K562 (cell line): ENCODE measurements at regions not wholly inside any gene's neighbourhood (a gene's known extent, or its start where the extent isn't known, plus 50 kb on each side); places are given as distances from the start of the nearest gene placed in this dataset.

Source experiments
- TCF7 ChIP-seq: sonication (generic); IDR thresholded peaks from 2 replicates; pipeline ENCODE4 v1.6.1; 2016; ENCODE audit warnings: antibody characterized with exemption, borderline replicate concordance
- TF ChIP-seq, protein P1 (sequence below): sonication (generic); formaldehyde crosslinking; IDR thresholded peaks from 2 replicates; pipeline ENCODE4 v1.9.0; 2022; ENCODE audit warnings: mild to moderate bottlenecking, missing genetic modification reagents
- TF ChIP-seq, protein P2 (sequence below): sonication (generic); formaldehyde crosslinking; IDR thresholded peaks from 2 replicates; pipeline ENCODE4 v1.8.0; 2022; ENCODE audit warnings: mild to moderate bottlenecking, missing genetic modification reagents

DNA sequence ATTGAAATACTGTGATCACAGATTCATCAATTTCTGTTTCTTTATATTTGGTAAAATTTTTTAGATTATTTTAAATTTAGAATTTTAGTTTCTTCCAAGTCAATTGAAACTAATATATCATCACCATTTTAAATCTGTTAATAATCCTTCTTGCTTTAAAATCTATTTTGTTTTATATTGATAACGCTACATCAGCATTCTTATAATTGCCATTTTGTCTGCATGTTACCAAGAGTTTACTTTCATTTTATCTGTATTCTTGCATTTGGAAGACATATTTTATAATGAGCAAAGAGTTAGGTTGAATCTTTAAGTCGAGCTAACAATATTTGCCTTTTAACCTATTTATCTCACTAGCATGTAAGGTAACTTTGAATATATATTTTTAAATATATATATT lies 890.6 kb downstream of the DNAJB9 start:
- TF ChIP-seq, protein P1, sequence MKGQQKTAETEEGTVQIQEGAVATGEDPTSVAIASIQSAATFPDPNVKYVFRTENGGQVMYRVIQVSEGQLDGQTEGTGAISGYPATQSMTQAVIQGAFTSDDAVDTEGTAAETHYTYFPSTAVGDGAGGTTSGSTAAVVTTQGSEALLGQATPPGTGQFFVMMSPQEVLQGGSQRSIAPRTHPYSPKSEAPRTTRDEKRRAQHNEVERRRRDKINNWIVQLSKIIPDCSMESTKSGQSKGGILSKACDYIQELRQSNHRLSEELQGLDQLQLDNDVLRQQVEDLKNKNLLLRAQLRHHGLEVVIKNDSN (CRISPR knock-in tag) = no peak
- TF ChIP-seq, protein P2, sequence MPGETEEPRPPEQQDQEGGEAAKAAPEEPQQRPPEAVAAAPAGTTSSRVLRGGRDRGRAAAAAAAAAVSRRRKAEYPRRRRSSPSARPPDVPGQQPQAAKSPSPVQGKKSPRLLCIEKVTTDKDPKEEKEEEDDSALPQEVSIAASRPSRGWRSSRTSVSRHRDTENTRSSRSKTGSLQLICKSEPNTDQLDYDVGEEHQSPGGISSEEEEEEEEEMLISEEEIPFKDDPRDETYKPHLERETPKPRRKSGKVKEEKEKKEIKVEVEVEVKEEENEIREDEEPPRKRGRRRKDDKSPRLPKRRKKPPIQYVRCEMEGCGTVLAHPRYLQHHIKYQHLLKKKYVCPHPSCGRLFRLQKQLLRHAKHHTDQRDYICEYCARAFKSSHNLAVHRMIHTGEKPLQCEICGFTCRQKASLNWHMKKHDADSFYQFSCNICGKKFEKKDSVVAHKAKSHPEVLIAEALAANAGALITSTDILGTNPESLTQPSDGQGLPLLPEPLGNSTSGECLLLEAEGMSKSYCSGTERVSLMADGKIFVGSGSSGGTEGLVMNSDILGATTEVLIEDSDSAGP (CRISPR knock-in tag) = no peak
- TF ChIP-seq TCF7 = no peak
